Activated CD4-positive, alpha-beta memory T cell treated with anti-CD3 and anti-CD28 coated beads for 36 hours (primary cell): ENCODE measurements at regions not wholly inside any gene's neighbourhood (a gene's known extent, or its start where the extent isn't known, plus 50 kb on each side); places are given as distances from the start of the nearest gene placed in this dataset.

ENCODE experiments used
- CTCF ChIA-PET: fragments of 350-600 bp; sonication (Branson Sonifier 250); formaldehyde crosslinking; loops from one replicate; lab custom pipeline; 2021; ENCODE audit warnings: antibody characterized with exemption, inconsistent platforms; lab: Charles Lee
- POLR2A ChIA-PET: fragments of 350-600 bp; sonication (Branson Sonifier 250); formaldehyde crosslinking; loops from one replicate; lab custom pipeline; 2021; ENCODE audit warnings: antibody characterized with exemption; lab: Charles Lee
- DNase-seq: peaks from one replicate; pipeline ENCODE4 v3.0.0-alpha.2; 2020
- H3K27ac Mint-ChIP-seq: one replicate; pipeline ENCODE4 v1.8.0; 2021; ENCODE audit warnings: mixed read lengths
- H3K27me3 Mint-ChIP-seq: one replicate; pipeline ENCODE4 v1.8.0; 2021; ENCODE audit warnings: mixed read lengths
- H3K36me3 Mint-ChIP-seq: one replicate; pipeline ENCODE4 v1.8.0; 2021; ENCODE audit warnings: mixed read lengths
- H3K4me1 Mint-ChIP-seq: one replicate; pipeline ENCODE4 v1.8.0; 2021; ENCODE audit warnings: low read depth, mixed read lengths
- H3K4me3 Mint-ChIP-seq: one replicate; pipeline ENCODE4 v1.8.0; 2021; ENCODE audit warnings: mild to moderate bottlenecking, mixed read lengths
- H3K9me3 Mint-ChIP-seq: one replicate; pipeline ENCODE4 v1.8.0; 2021; ENCODE audit warnings: mixed read lengths
- intact Hi-C: fragments of 100-400 bp; cut with micrococcal nuclease; formaldehyde crosslinking; loops from one replicate; pipeline ENCODE4 v1.15.1; 2023

GRCh38 chr1:163013826-163014600 is 55.1 kb upstream of the RGS4 start:
- H3K4me1 Mint-ChIP-seq = no peaks in the 10 kb centered on the region
- ChIA-PET POLR2A (no interaction called here), CTCF (no interaction called here)
- peaks cover 6% of the 10 kb centered on the region for H3K9me3 Mint-ChIP-seq
- no peaks in the 10 kb centered on the region for H3K36me3 Mint-ChIP-seq
- no peak overlapping the region for H3K27ac Mint-ChIP-seq
- intact Hi-C loops = no loop called here
- H3K27me3 Mint-ChIP-seq = no peaks in the 10 kb centered on the region
- DNase-seq = no peak
- H3K4me3 Mint-ChIP-seq = no peak overlapping the region

DNA sequence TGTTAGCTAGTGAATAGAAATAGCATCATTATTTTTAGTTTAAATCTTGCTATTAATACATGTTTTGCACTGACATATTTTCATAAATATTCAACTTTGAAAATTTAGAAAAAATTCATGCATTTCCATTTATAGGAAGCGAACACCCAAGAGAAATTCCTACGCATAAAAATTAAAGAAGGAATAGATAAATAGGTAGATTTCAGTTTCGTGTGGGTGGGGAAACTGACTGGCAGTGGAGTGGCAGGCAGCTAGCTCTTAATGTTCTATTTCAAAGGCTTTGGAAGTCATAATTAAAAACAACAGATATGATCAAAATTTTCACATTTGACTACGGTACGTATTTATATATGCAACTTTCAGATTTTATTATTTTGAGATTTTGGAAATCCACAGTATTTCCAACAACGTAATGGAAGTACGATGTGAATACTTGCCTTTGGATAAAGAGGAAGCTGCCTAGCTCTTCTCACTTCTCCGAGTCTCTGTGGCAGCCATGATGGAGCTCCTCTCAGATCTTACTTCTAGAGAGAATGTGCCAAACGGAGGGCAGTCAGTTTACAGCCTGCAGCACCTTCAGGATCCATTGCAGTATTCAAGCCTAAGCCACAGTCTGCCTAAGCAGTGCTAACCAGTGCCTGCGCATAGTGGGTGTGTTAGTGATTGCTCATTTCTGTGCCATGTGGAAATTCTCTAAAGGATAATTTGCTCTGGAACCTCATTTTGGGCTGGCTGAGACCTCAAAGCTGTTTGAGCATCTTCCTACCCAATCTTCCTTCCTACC is 62.9 kb upstream of the RGS4 start:
- Mint-ChIP-seq H3K27ac (no peak overlapping the region), H3K27me3 (peaks cover 7% of the 10 kb centered on the region), H3K4me3 (no peak overlapping the region), H3K9me3 (no peaks in the 10 kb centered on the region), H3K36me3 (no peaks in the 10 kb centered on the region), H3K4me1 (no peaks in the 10 kb centered on the region)
- POLR2A ChIA-PET = no interaction called here
- DNase-seq = no peak
- CTCF ChIA-PET = no interaction called here
- intact Hi-C loops = no loop called here

DNA sequence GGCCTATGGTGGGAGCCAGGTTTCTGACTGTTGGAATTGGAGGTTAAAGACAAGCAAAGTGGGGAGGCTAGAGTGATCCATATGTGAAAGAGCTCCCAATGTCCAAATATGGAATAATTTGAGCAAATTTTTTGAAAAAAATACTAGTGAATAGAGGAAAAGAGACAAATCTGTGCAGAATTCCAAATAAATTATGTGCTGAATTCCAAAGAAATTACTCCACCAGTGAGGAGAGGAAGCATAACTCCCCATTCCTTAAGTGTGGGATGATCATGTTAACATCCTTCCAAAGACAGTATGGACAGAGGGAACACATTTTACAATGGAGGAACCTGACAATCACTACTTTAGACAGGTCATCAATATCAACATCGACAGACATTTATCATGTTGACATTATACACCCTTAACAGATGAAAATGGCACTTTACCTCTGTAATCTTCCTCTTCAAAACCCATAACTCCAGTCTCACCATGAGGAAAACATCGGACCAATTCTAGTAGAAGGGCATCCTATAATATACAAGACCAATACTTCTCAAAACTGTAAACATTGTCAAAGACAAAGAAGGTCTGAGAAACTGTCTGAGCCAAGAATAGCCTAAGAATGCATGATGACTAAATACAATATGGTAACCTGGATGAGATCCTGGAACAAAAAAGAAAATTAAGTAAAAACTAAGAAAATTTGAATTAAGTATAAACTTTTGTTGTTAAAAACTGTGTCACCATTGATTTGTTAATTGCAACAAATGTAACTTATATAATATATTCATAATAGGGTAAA is 71.5 kb upstream of the RGS4 start:
- H3K27ac Mint-ChIP-seq = no peak overlapping the region
- no peaks in the 10 kb centered on the region for H3K9me3 Mint-ChIP-seq
- DNase-seq = no peak
- no peaks in the 10 kb centered on the region for H3K4me1 Mint-ChIP-seq
- H3K36me3 Mint-ChIP-seq = no peaks in the 10 kb centered on the region
- ChIA-PET CTCF (no interaction called here), POLR2A (no interaction called here)
- intact Hi-C loops = no loop called here
- no peak overlapping the region for H3K4me3 Mint-ChIP-seq
- no peaks in the 10 kb centered on the region for H3K27me3 Mint-ChIP-seq

- POLR2A ChIA-PET = no interaction called here
Observed at GRCh38 chr1:162996261-162996660, 72.9 kb upstream of the RGS4 start.

GRCh38 chr1:162994921-162995320 is 74.2 kb upstream of the RGS4 start:
- Mint-ChIP-seq H3K27ac (no peak overlapping the region), H3K4me3 (no peak overlapping the region), H3K36me3 (no peaks in the 10 kb centered on the region), H3K27me3 (no peaks in the 10 kb centered on the region), H3K9me3 (no peaks in the 10 kb centered on the region), H3K4me1 (no peaks in the 10 kb centered on the region)
- ChIA-PET CTCF (no interaction called here), POLR2A (no interaction called here)
- intact Hi-C loops = no loop called here
- no peak for DNase-seq

More at GRCh38 chr1:162996261-162996660, 72.9 kb upstream of the RGS4 start:
- Mint-ChIP-seq H3K36me3 (no peaks in the 10 kb centered on the region), H3K4me1 (no peaks in the 10 kb centered on the region), H3K4me3 (no peak overlapping the region), H3K9me3 (no peaks in the 10 kb centered on the region), H3K27ac (no peak overlapping the region), H3K27me3 (no peaks in the 10 kb centered on the region)
- DNase-seq = no peak
- intact Hi-C loops = no loop called here
- CTCF ChIA-PET = no interaction called here

GRCh38 chr1:162993846-162994245 is 75.3 kb upstream of the RGS4 start:
- Mint-ChIP-seq H3K36me3 (no peaks in the 10 kb centered on the region), H3K27ac (no peak overlapping the region), H3K4me3 (no peak overlapping the region), H3K4me1 (no peaks in the 10 kb centered on the region), H3K27me3 (peaks cover 2% of the 10 kb centered on the region), H3K9me3 (no peaks in the 10 kb centered on the region)
- POLR2A ChIA-PET = no interaction called here
- CTCF ChIA-PET = no interaction called here
- intact Hi-C loops = no loop called here
- no peak for DNase-seq

- Mint-ChIP-seq H3K27me3 (peaks cover 4% of the 10 kb centered on the region), H3K9me3 (no peaks in the 10 kb centered on the region), H3K27ac (no peak overlapping the region), H3K4me1 (no peaks in the 10 kb centered on the region), H3K36me3 (no peaks in the 10 kb centered on the region), H3K4me3 (no peak overlapping the region)
- CTCF ChIA-PET = no interaction called here
- intact Hi-C loops = no loop called here
- POLR2A ChIA-PET = no interaction called here
- DNase-seq = no peak
Observed at GRCh38 chr1:162992945-162993344, 76.2 kb upstream of the RGS4 start.

DNA sequence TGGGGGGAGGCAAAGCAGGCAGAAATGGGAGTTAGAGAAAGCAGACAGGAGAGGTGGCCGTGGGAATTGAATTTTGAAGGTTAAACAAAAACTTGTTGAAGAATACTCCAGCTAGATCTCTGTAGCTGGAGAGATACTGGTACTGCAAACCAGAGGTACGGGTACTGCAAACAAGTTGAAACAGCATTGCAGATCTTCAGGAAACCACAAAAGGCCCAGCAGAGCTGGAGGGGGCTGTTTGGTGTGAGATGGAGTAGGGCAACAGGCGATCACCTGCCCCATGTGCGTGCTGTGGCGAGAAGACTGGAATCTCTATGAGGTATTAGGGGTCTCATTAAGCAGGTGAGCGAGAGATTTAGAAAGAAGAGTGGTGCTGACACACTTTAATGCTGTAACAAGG is 77.7 kb upstream of the RGS4 start:
- no peaks in the 10 kb centered on the region for H3K9me3 Mint-ChIP-seq
- ChIA-PET POLR2A (no interaction called here), CTCF (no interaction called here)
- no peak overlapping the region for H3K4me3 Mint-ChIP-seq
- intact Hi-C loops = no loop called here
- peaks cover 5% of the 10 kb centered on the region for H3K27me3 Mint-ChIP-seq
- no peaks in the 10 kb centered on the region for H3K36me3 Mint-ChIP-seq
- DNase-seq = no peak
- no peaks in the 10 kb centered on the region for H3K4me1 Mint-ChIP-seq
- H3K27ac Mint-ChIP-seq = no peak overlapping the region

DNA sequence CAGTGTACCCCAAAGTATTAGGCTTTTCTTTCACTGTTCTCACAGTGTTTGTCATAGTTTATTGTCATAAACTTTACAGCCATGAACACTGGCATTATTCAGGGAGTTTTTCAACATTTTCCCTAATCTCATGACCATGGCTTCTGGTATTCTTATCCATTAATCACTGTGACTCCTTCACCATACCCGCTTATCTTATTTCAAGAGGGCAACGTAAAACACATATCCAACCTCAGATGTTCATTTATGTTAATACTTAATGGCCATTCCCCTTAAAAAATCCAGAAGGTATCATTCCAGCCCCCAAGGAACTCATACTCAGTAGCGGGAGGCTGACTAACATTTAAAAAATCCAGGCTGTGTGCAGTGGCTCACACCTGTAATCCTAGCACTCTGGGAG is 78.5 kb upstream of the RGS4 start:
- intact Hi-C loops = no loop called here
- DNase-seq = no peak
- H3K27ac Mint-ChIP-seq = no peak overlapping the region
- CTCF ChIA-PET = no interaction called here
- peaks cover 5% of the 10 kb centered on the region for H3K27me3 Mint-ChIP-seq
- H3K4me3 Mint-ChIP-seq = no peak overlapping the region
- no peaks in the 10 kb centered on the region for H3K4me1 Mint-ChIP-seq
- POLR2A ChIA-PET = no interaction called here
- H3K36me3 Mint-ChIP-seq = no peaks in the 10 kb centered on the region
- no peaks in the 10 kb centered on the region for H3K9me3 Mint-ChIP-seq

- no peak for DNase-seq
- ChIA-PET CTCF (no interaction called here), POLR2A (no interaction called here)
- Mint-ChIP-seq H3K27me3 (peaks cover 5% of the 10 kb centered on the region), H3K4me1 (no peaks in the 10 kb centered on the region), H3K27ac (no peak overlapping the region), H3K4me3 (no peak overlapping the region), H3K36me3 (no peaks in the 10 kb centered on the region), H3K9me3 (no peaks in the 10 kb centered on the region)
- intact Hi-C loops = no loop called here
Observed at GRCh38 chr1:162988869-162989268, 80.3 kb upstream of the RGS4 start.

DNA sequence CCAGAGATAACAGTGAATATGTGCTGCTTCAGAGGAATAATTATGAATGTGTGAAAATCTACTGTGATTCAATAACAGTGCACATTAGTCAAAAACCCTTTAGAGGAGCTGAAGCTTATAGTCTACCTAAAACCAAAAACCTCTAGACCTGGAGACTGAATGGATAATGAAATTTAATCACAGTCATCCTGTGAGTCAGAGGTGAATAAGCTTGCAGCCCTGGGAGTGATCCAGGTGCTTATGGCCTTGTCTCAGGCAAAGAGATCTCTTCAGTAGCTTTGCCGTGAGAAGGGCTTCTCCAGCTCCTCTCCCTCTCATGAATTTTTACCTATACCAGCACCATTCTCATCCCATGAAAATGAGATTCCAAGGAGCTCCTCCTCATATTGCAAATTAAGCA is 81.3 kb upstream of the RGS4 start:
- no peak for DNase-seq
- Mint-ChIP-seq H3K27ac (no peak overlapping the region), H3K27me3 (peaks cover 5% of the 10 kb centered on the region), H3K9me3 (no peaks in the 10 kb centered on the region), H3K4me3 (no peak overlapping the region), H3K4me1 (no peaks in the 10 kb centered on the region), H3K36me3 (no peaks in the 10 kb centered on the region)
- CTCF ChIA-PET = no interaction called here
- intact Hi-C loops = no loop called here
- POLR2A ChIA-PET = no interaction called here

DNA sequence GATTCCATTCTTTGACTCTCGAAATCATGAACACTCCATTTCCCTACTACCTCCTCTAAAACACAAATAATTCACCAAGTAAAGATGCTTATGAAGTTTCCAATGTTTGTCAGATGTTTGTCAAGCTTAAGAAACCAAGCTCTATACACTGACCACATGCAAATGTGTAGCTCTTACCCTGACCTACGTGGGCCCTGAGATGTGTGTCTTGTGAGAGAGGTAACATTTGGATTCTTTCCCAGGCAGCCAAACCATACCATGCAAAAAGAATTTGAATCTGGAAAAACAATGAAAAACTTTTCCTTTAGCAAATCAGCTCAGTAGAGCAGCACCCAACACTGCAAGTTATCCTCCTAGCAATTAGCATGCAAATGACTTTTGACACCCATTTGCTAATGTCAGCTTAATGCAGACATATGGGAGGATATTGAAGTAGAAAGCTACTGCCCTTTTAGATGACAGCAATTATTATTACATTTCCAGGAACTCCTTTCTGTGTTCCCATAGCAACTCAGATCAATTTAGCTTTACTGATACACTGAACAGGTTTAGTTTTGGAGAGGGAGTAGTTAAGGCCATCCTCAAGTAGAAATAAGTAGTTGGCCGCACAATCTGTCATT is 83.2 kb upstream of the RGS4 start:
- H3K9me3 Mint-ChIP-seq = no peaks in the 10 kb centered on the region
- H3K27ac Mint-ChIP-seq = no peak overlapping the region
- CTCF ChIA-PET = no interaction called here

More for the DNA sequence above, 83.2 kb upstream of the RGS4 start:
- DNase-seq = no peak
- Mint-ChIP-seq H3K4me1 (no peaks in the 10 kb centered on the region), H3K27me3 (peaks cover 9% of the 10 kb centered on the region), H3K36me3 (no peaks in the 10 kb centered on the region), H3K4me3 (no peak overlapping the region)
- POLR2A ChIA-PET = no interaction called here
- intact Hi-C loops = no loop called here
